Stomach (tissue), 4 donors: ENCODE measurements at regions not wholly inside any gene's neighbourhood (a gene's known extent, or its start where the extent isn't known, plus 50 kb on each side); places are given as distances from the start of the nearest gene placed in this dataset.
"Not testable (repeated sequence)": the region's sequence is repeated elsewhere in the genome, so short reads cannot be mapped to it uniquely, and the experiment has no call there.

Experiments
- CTCF ChIP-seq, 7 experiments: fragments of 450-650 bp in 4 of 7; fragments of 200-600 bp in 3 of 7; sonication (generic) in 3 of 7; IDR thresholded peaks; one replicate each; pipeline ENCODE4 v1.5.1; 2016 to 2019; ENCODE audit warnings: antibody characterized with exemption in 7 of 7, control low read depth in 2 of 7, mild to moderate bottlenecking in 1 of 7
- POLR2A ChIP-seq, 4 donors: fragments of 450-650 bp; IDR thresholded peaks; one replicate each; pipeline ENCODE4 v1.6.1; 2016; ENCODE audit warnings: antibody characterized with exemption in 4 of 4, control low read depth in 2 of 4, mild to moderate bottlenecking in 1 of 4, moderate library complexity in 1 of 4
- POLR2AphosphoS5 ChIP-seq, 3 donors: sonication (generic); formaldehyde crosslinking; IDR thresholded peaks; one replicate each; pipeline ENCODE4 v1.6.1; 2016; ENCODE audit warnings: antibody characterized with exemption in 3 of 3

- TF ChIP-seq CTCF, POLR2AphosphoS5, POLR2A (IDR thresholded peaks at IDR 0.05): not testable (repeated sequence)
Observed at GRCh38 chr2:133998726-133999125, 255.1 kb upstream of the MGAT5 start.
